Ishikawa (cell line): ENCODE measurements at regions not wholly inside any gene's neighbourhood (a gene's known extent, or its start where the extent isn't known, plus 50 kb on each side); places are given as distances from the start of the nearest gene placed in this dataset.

Experiments used
- CEBPB ChIP-seq: IDR thresholded peaks from 2 replicates; pipeline ENCODE4 v1.6.1; 2012
- CREB1 ChIP-seq: IDR thresholded peaks from 2 replicates; pipeline ENCODE4 v1.6.1; 2012; ENCODE audit warnings: low read depth
- EGR1 ChIP-seq: IDR thresholded peaks from 2 replicates; pipeline ENCODE4 v1.6.1; 2012
- EP300 ChIP-seq: IDR thresholded peaks from 2 replicates; pipeline ENCODE4 v1.6.1; 2012; ENCODE audit warnings: borderline replicate concordance
- FOXM1 ChIP-seq: IDR thresholded peaks from 2 replicates; pipeline ENCODE4 v1.6.1; 2012; ENCODE audit warnings: low read depth, borderline replicate concordance
- MAX ChIP-seq: IDR thresholded peaks from 2 replicates; pipeline ENCODE4 v1.6.1; 2012
- NFIC ChIP-seq: IDR thresholded peaks from 2 replicates; pipeline ENCODE4 v1.6.1; 2012
- RAD21 ChIP-seq: IDR thresholded peaks from 2 replicates; pipeline ENCODE4 v1.6.1; 2012; ENCODE audit warnings: low read depth
- REST ChIP-seq: IDR thresholded peaks from 2 replicates; pipeline ENCODE4 v1.6.1; 2012; ENCODE audit warnings: low read depth, mild to moderate bottlenecking
- TAF1 ChIP-seq: IDR thresholded peaks from 2 replicates; pipeline ENCODE4 v1.6.1; 2012; ENCODE audit warnings: low read depth, mild to moderate bottlenecking
- TCF12 ChIP-seq: IDR thresholded peaks from 2 replicates; pipeline ENCODE4 v1.6.1; 2012; ENCODE audit warnings: low read depth
- TEAD4 ChIP-seq: IDR thresholded peaks from 2 replicates; pipeline ENCODE4 v1.6.1; 2012
- USF1 ChIP-seq: IDR thresholded peaks from 2 replicates; pipeline ENCODE4 v1.6.1; 2012
- YY1 ChIP-seq: IDR thresholded peaks from 2 replicates; pipeline ENCODE4 v1.6.1; 2012; ENCODE audit warnings: low read depth
- ZBTB7A ChIP-seq: IDR thresholded peaks from 2 replicates; pipeline ENCODE4 v1.6.1; 2012; ENCODE audit warnings: low read depth

- TF ChIP-seq YY1 (no peak), RAD21 (no peak), FOXM1 (no peak), TEAD4 (no peak), CEBPB (no peak), ZBTB7A (no peak), TCF12 (no peak), TAF1 (no peak), USF1 (no peak), MAX (no peak)
Observed at GRCh38 chr12:67014642-67015041, 254.5 kb upstream of the CAND1 start.

- TF ChIP-seq ZBTB7A (no peak), EP300 (no peak), MAX (no peak), CEBPB (no peak), REST (no peak), TAF1 (no peak), CREB1 (no peak)
Observed at GRCh38 chr12:67018105-67018504, 251.1 kb upstream of the CAND1 start.

- TF ChIP-seq ZBTB7A (no peak), FOXM1 (no peak), CREB1 (no peak), NFIC (no peak), TCF12 (no peak)
Observed at GRCh38 chr12:67019070-67019469, 250.1 kb upstream of the CAND1 start.

GRCh38 chr12:67025543-67026114 is 243.5 kb upstream of the CAND1 start:
- TF ChIP-seq FOXM1 (no peak), TAF1 (no peak), ZBTB7A (0 out of 2 replicates have a peak, but pooled peaks have one; percentile 40), CREB1 (no peak), MAX (no peak), RAD21 (peak; percentile 77), USF1 (no peak)

GRCh38 chr12:67026487-67027246 is 242.5 kb upstream of the CAND1 start:
- no peak for TF ChIP-seq REST
- TF ChIP-seq CREB1 = no peak
- no peak for TF ChIP-seq YY1
- TF ChIP-seq CEBPB = no peak
- TF ChIP-seq EP300 = no peak

GRCh38 chr12:67028529-67028928 is 240.6 kb upstream of the CAND1 start:
- TF ChIP-seq TEAD4 (no peak), RAD21 (no peak), REST (no peak), FOXM1 (no peak), ZBTB7A (no peak), TCF12 (no peak), USF1 (no peak), YY1 (no peak), EGR1 (no peak), NFIC (no peak), MAX (no peak), EP300 (no peak), CREB1 (no peak), TAF1 (no peak), CEBPB (no peak)
